ENCODE measurements at regions not wholly inside any gene's neighbourhood (a gene's known extent, or its start where the extent isn't known, plus 50 kb on each side); places are given as distances from the start of the nearest gene placed in this dataset.

DNA sequence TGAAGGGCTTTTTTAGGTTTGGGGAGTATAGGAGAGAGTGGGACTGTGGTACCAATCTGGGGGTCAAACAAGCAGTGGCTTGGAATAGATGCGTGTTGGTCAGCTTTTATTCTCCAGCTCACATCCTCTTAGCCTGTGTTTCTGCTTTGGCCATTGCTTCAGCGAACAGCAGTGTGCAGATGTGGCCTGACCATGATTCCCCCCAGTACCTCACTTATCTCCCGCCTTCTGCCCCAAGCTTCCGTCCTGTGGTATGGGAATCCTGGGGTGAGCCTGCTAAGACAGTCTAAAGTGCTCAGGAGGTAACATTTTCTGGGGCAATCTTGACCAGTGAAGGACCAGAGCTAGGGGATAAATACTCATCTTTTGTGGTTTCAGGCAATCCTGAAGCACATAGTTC is 84.9 kb upstream of the TNP1 start:
- Histone ChIP-seq H3K9me3 (replicated peaks; ENCODE audit: control insufficient read depth, low read depth, low read length) (no peaks in the 10 kb centered on the region), H3K4me1 (ENCODE audit: control insufficient read depth, insufficient read depth, low read length) (peaks cover 4% of the 10 kb centered on the region), H3K36me3 (ENCODE audit: control insufficient read depth, insufficient read depth, low read length) (no peaks in the 10 kb centered on the region), H3K27ac (ENCODE audit: low read length) (no peak overlapping the region), H3K4me3 (ENCODE audit: low read length) (no peak overlapping the region), H3K27me3 (ENCODE audit: control insufficient read depth, insufficient read depth, low read length) (no peaks in the 10 kb centered on the region)
- no peak for DNase-seq
- WGBS (ENCODE audit: insufficient coverage), result no CpG with 5 or more reads among the region's 4 CpGs

DNA sequence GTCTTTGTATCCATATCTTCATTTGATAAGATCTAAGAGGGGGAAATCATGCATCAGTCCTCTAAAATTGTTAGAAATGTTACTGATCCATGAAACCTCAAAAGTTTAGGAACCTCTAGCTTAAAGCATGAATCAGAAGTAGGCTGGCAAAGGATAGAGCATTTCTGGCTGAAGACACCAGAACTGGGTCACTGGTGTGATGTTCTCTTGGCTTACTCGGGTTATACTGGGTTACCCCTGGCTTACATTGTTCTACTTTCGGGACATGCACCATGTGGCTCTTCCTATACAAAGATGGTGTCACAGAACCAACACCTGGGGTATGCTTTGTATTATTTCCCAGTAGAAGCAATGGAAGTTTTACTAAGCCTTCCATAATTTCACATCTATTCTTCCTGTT is 83.2 kb upstream of the TNP1 start:
- no peaks in the 10 kb centered on the region for H3K27me3 ChIP-seq (ENCODE audit: control insufficient read depth, insufficient read depth, low read length)
- no peak for DNase-seq
- no peak overlapping the region for H3K4me3 ChIP-seq (ENCODE audit: low read length)
- WGBS (ENCODE audit: insufficient coverage), result no CpG with 5 or more reads among the region's 2 CpGs
- no peaks in the 10 kb centered on the region for H3K4me1 ChIP-seq (ENCODE audit: control insufficient read depth, insufficient read depth, low read length)
- no peak overlapping the region for H3K27ac ChIP-seq (ENCODE audit: low read length)
- no peaks in the 10 kb centered on the region for H3K9me3 ChIP-seq (replicated peaks; ENCODE audit: control insufficient read depth, low read depth, low read length)
- no peaks in the 10 kb centered on the region for H3K36me3 ChIP-seq (ENCODE audit: control insufficient read depth, insufficient read depth, low read length)

- whole genome bisulfite sequencing (ENCODE audit: insufficient coverage), result no CpG with 5 or more reads among the region's 3 CpGs
- Histone ChIP-seq H3K27me3 (ENCODE audit: control insufficient read depth, insufficient read depth, low read length) (no peaks in the 10 kb centered on the region), H3K36me3 (ENCODE audit: control insufficient read depth, insufficient read depth, low read length) (no peaks in the 10 kb centered on the region), H3K27ac (ENCODE audit: low read length) (no peak overlapping the region), H3K4me1 (ENCODE audit: control insufficient read depth, insufficient read depth, low read length) (no peaks in the 10 kb centered on the region), H3K9me3 (replicated peaks; ENCODE audit: control insufficient read depth, low read depth, low read length) (no peaks in the 10 kb centered on the region), H3K4me3 (ENCODE audit: low read length) (no peak overlapping the region)
- no peak for DNase-seq
Observed at GRCh38 chr2:216942465-216942864, 82.6 kb upstream of the TNP1 start.

GRCh38 chr2:216942016-216942415 is 82.2 kb upstream of the TNP1 start:
- 77% methylated on average over 4 of the region's 5 CpGs for WGBS (ENCODE audit: insufficient coverage)
- Histone ChIP-seq H3K36me3 (ENCODE audit: control insufficient read depth, insufficient read depth, low read length) (no peaks in the 10 kb centered on the region), H3K27me3 (ENCODE audit: control insufficient read depth, insufficient read depth, low read length) (no peaks in the 10 kb centered on the region), H3K9me3 (replicated peaks; ENCODE audit: control insufficient read depth, low read depth, low read length) (no peaks in the 10 kb centered on the region), H3K27ac (ENCODE audit: low read length) (no peak overlapping the region), H3K4me1 (ENCODE audit: control insufficient read depth, insufficient read depth, low read length) (peaks cover 2% of the 10 kb centered on the region), H3K4me3 (ENCODE audit: low read length) (no peak overlapping the region)
- no peak for DNase-seq

DNA sequence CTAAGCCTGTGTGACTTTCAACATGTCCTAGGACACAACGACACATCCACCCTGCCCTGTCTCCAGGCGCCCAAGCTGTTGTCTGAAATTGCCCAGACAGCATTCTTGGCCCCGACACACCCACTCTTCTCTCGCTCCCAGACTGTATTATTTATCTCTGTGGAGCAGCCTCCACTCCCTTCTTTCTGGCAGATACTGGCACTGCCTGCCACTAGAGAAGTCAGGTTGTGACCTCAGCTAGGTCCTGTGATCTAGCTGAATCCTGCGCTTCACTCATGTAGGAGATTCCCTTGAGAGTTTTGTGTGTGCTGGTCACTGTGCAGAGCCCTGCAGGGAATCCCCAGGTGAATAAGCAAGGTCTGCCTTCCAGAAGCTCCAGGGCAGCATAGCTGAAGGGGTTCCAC is 77.1 kb upstream of the TNP1 start:
- Histone ChIP-seq H3K27ac (ENCODE audit: low read length) (no peak overlapping the region), H3K27me3 (ENCODE audit: control insufficient read depth, insufficient read depth, low read length) (no peaks in the 10 kb centered on the region), H3K4me3 (ENCODE audit: low read length) (no peak overlapping the region), H3K4me1 (ENCODE audit: control insufficient read depth, insufficient read depth, low read length) (peaks cover 25% of the 10 kb centered on the region), H3K9me3 (replicated peaks; ENCODE audit: control insufficient read depth, low read depth, low read length) (no peaks in the 10 kb centered on the region), H3K36me3 (ENCODE audit: control insufficient read depth, insufficient read depth, low read length) (no peaks in the 10 kb centered on the region)
- WGBS (ENCODE audit: insufficient coverage), result 65% methylated on average over 4 of the region's 5 CpGs
- peak; percentile 25 for DNase-seq

GRCh38 chr2:216934623-216935022 is 74.8 kb upstream of the TNP1 start:
- no peak overlapping the region for H3K4me3 ChIP-seq (ENCODE audit: low read length)
- no peaks in the 10 kb centered on the region for H3K9me3 ChIP-seq (replicated peaks; ENCODE audit: control insufficient read depth, low read depth, low read length)
- H3K27ac ChIP-seq (ENCODE audit: low read length), result no peak overlapping the region
- no peaks in the 10 kb centered on the region for H3K27me3 ChIP-seq (ENCODE audit: control insufficient read depth, insufficient read depth, low read length)
- peaks cover 25% of the 10 kb centered on the region for H3K4me1 ChIP-seq (ENCODE audit: control insufficient read depth, insufficient read depth, low read length)
- no CpG with 5 or more reads among the region's 3 CpGs for WGBS (ENCODE audit: insufficient coverage)
- DNase-seq, result no peak
- no peaks in the 10 kb centered on the region for H3K36me3 ChIP-seq (ENCODE audit: control insufficient read depth, insufficient read depth, low read length)

- no peak for DNase-seq
- Histone ChIP-seq H3K4me3 (ENCODE audit: low read length) (no peak overlapping the region), H3K4me1 (ENCODE audit: control insufficient read depth, insufficient read depth, low read length) (peaks cover 25% of the 10 kb centered on the region), H3K27me3 (ENCODE audit: control insufficient read depth, insufficient read depth, low read length) (no peaks in the 10 kb centered on the region), H3K36me3 (ENCODE audit: control insufficient read depth, insufficient read depth, low read length) (no peaks in the 10 kb centered on the region), H3K27ac (ENCODE audit: low read length) (no peak overlapping the region), H3K9me3 (replicated peaks; ENCODE audit: control insufficient read depth, low read depth, low read length) (no peaks in the 10 kb centered on the region)
- WGBS (ENCODE audit: insufficient coverage), result 69% methylated on average over 5 of the region's 7 CpGs
Observed at GRCh38 chr2:216934151-216934550, 74.3 kb upstream of the TNP1 start.

DNA sequence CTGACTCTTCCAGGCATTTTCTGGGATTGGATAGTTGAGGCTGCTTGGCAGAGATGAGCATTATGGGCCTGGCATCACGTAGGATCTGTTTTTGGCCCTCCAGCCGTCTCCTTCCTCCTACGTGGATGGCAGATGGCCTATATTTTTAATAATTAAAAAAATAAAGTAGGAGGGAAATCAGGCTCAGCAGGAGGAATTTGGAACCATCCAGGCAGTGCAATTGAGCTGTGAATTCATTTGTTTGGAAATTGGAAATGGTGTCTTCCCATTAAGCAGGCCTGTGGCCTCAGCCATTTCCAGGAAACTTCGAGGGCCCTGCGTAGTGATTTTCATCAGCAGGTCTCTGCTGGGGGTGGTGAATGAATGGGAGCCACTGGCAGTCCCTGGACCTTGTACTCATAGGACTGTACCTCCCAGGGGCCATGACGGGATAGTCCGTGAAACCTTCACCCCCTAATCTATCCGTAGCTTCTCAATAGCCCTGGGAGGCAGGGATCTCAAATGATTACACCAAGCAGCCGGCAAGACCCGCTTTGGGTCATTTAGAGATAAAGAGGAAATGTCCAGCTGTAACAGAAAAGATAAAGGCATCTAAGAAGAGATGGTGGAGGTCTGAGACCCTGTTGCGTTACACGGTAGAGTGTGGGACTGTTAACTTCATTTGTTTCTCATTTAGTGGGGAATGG is 73.1 kb upstream of the TNP1 start:
- Histone ChIP-seq H3K36me3 (ENCODE audit: control insufficient read depth, insufficient read depth, low read length) (no peaks in the 10 kb centered on the region), H3K27ac (ENCODE audit: low read length) (no peak overlapping the region), H3K27me3 (ENCODE audit: control insufficient read depth, insufficient read depth, low read length) (no peaks in the 10 kb centered on the region), H3K9me3 (replicated peaks; ENCODE audit: control insufficient read depth, low read depth, low read length) (no peaks in the 10 kb centered on the region), H3K4me1 (ENCODE audit: control insufficient read depth, insufficient read depth, low read length) (peaks cover 25% of the 10 kb centered on the region), H3K4me3 (ENCODE audit: low read length) (no peak overlapping the region)
- WGBS (ENCODE audit: insufficient coverage), result 82% methylated on average over 5 of the region's 12 CpGs
- DNase-seq, result no peak

DNA sequence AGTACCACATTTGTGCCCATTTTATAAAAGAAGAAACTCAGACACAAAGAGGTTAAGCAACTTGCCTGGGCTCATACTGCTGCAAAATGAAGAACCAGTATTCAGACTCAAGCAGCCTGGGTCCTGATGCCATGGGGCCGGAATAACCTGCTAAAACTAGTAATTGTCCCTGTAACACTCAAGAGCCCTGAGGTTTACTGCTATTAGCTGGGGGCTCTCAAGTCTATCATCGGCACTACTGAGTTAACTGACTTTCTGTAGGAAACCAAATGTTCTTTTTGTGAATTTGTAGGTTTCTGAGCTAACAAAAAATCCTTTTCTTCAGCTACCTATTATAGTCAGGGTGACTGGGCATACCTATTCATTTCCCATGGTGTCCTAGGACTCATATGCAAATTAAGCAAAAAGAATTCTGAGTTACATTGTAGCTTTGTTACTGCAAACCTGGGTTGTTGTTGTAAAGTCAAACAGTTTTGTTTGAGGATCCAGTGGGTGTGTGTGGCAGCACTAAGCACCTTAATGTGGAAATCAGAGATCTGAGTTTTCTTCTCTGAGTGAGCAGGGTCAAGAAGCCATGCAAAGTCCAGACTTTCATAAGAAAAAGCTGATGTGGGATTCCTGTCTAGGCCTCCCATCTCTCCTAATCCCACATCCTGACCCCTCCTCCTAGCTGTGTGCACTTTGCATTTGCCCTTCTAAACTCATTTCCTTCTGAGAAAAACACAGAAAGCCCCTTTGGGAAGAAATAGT is 72.4 kb upstream of the TNP1 start:
- WGBS (ENCODE audit: insufficient coverage), result no CpG with 5 or more reads among the region's 2 CpGs
- H3K4me3 ChIP-seq (ENCODE audit: low read length), result no peak overlapping the region
- H3K36me3 ChIP-seq (ENCODE audit: control insufficient read depth, insufficient read depth, low read length), result no peaks in the 10 kb centered on the region
- no peaks in the 10 kb centered on the region for H3K9me3 ChIP-seq (replicated peaks; ENCODE audit: control insufficient read depth, low read depth, low read length)
- DNase-seq, result no peak
- peaks cover 28% of the 10 kb centered on the region for H3K4me1 ChIP-seq (ENCODE audit: control insufficient read depth, insufficient read depth, low read length)
- no peak overlapping the region for H3K27ac ChIP-seq (ENCODE audit: low read length)
- no peaks in the 10 kb centered on the region for H3K27me3 ChIP-seq (ENCODE audit: control insufficient read depth, insufficient read depth, low read length)

- Histone ChIP-seq H3K4me3 (ENCODE audit: low read length) (no peak overlapping the region), H3K4me1 (ENCODE audit: control insufficient read depth, insufficient read depth, low read length) (peaks cover 26% of the 10 kb centered on the region), H3K27ac (ENCODE audit: low read length) (no peak overlapping the region), H3K9me3 (replicated peaks; ENCODE audit: control insufficient read depth, low read depth, low read length) (no peaks in the 10 kb centered on the region), H3K27me3 (ENCODE audit: control insufficient read depth, insufficient read depth, low read length) (no peaks in the 10 kb centered on the region), H3K36me3 (ENCODE audit: control insufficient read depth, insufficient read depth, low read length) (no peaks in the 10 kb centered on the region)
- WGBS (ENCODE audit: insufficient coverage), result 89% methylated on average over 1 of the region's 2 CpGs
- no peak for DNase-seq
Observed at GRCh38 chr2:216930716-216931115, 70.9 kb upstream of the TNP1 start.

All from muscle of leg (tissue), 3 donors.